UCSD-AML1 (cell line): ENCODE measurements at regions not wholly inside any gene's neighbourhood (a gene's known extent, or its start where the extent isn't known, plus 50 kb on each side); places are given as distances from the start of the nearest gene placed in this dataset.

ENCODE experiments used
- DNase-seq: peaks from one replicate; lab custom pipeline; 2025; ENCODE audit not compliant: unreplicated experiment; lab: John Stamatoyannopoulos, UW

- no peak for DNase-seq
Observed at GRCh38 chr5:67720162-67720772, 495.3 kb upstream of the PIK3R1 start.

DNA sequence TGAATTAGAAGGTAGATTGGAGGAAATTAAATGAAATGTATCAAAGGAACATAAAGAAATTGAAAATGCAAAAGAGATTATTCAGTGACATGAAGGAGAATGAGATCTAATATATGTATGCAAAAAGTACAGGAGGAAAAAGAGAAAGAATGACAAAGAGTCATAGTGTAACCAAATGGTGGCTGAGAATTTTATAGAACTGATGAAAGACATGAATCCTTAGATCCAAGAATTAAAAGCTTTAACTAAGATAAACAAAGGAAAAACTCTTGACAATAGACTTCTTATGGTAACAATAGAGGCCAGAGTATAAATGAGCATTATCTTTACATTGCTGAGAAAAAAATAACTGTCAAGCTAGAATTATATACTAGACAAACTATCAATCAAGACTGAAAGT, 505.4 kb upstream of the CD180 start:
- no peak for DNase-seq

- DNase-seq, result no peak
Observed at GRCh38 chr5:67699560-67699959, 503.0 kb upstream of the CD180 start.

DNA sequence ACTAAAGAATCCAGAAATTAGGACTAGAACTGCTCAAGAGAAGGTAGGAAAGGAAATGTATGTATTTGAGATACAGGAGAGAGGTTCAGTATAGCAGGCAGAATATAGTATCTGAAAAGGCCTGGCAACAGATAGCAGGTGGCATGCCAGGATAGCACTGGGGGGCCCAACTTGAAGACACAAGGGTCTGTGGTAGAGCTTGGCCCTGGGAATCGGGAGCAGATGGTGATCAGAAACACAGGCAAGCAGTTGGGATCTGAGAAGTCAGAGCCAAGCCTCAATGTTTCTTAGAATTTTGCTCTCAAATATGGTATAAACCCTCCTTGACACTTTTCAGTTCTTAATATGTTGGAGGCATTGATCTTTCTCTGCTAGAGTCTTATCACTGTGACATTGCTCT, 499.8 kb upstream of the CD180 start:
- no peak for DNase-seq

DNA sequence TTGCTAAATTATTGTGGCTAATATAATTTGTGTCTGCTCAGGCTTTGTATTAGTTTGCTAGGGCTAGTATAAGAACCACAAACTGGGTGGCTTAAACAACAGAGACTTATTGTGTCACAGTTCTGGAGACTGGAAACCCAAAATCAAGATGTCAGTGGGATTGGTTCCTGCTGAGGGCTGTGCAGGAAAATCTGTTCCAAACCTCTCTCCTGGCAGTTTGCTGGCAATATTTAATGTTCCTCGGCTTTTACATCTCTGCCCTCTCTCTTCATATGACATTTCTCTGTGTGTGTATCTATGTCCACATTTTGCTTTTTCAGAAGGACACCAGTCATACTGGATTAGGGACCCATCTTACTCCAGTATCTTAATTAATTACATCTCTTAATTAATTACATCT, 498.8 kb upstream of the CD180 start:
- DNase-seq, result no peak

DNA sequence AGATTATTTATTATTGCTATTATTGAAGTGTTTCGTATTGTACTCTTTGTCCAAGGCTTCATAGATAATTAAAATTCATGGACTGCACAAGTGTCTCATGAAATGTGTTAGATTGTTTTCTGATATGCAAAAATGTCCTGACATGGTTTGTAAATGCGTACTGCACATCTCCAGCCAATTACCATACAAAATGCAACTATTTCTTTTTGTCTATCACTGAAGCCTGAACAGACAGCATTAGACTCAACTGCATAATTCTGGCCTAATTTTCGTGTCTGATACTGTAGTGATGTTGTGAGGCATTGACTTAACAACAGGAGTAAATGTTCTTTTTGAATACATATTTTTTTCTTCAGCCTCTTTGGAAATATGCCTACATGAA, 498.2 kb upstream of the CD180 start:
- DNase-seq, result no peak

GRCh38 chr5:67693956-67694809, 497.6 kb upstream of the CD180 start:
- DNase-seq, result no peak

- no peak for DNase-seq
Observed at GRCh38 chr5:67686746-67687145, 490.1 kb upstream of the CD180 start.

DNA sequence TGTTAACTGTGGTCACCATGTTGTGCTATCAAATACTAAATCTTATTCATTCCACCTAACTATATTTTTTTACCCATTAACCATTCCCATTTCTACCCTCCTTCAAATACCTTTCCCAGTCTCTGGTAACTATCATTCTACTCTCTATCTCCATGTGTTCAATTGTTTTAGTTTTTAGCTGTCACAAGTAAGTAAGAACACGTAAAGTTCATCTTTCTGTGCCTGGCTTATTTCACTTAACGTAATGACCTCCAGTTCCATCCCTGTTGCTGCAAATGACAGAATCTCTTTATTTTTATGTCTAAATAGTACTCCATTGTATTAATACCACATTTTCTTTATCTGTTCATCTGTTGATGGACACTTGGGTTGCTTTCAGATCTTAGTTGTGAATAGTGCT, 485.1 kb upstream of the CD180 start:
- DNase-seq, result no peak

GRCh38 chr5:67680099-67680498, 483.5 kb upstream of the CD180 start:
- DNase-seq, result no peak

GRCh38 chr5:67679184-67679841, 482.7 kb upstream of the CD180 start:
- no peak for DNase-seq

DNA sequence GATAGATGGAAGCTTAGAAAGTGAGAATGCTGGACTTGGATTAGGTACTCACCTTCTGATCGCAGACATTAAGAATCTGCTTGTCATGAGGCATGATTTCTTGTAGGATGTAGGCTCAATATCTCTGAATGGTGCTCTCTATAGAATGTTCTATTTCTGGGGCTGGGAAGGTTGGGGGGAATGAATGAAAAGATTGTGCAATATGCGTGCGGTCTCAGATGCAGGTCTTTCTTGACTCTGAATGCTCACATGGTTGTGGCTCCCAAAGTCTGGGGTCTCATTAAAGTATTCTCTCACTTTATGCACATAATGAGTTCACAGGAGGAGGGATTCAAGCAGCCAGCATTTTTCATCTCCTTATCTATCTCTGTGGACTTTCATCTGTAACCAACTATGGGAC, 482.0 kb upstream of the CD180 start:
- DNase-seq, result no peak

GRCh38 chr5:67677422-67677970, 480.9 kb upstream of the CD180 start:
- no peak for DNase-seq

DNA sequence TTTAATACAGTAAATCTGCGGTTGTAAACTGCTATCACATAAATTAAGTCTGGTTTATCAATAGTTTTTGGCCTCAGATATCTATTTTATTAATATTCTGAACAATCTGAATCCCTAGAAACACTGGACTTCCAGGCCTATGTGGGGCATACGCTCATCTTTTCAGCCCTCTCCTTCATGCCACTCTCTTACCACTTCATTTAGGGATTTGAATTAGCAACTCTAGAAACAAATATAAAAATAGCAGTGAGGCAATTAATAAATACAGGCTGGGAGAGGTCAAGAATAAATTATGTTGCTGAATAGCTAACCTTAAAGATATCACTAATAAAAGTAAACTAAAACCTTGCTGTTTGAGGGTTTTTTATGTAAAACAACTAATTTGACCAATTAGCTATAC, 480.3 kb upstream of the CD180 start:
- DNase-seq, result no peak

- no peak for DNase-seq
Observed at GRCh38 chr5:67674159-67674655, 477.6 kb upstream of the CD180 start.

GRCh38 chr5:67673618-67674017, 477.0 kb upstream of the CD180 start:
- no peak for DNase-seq

GRCh38 chr5:67673180-67673579, 476.6 kb upstream of the CD180 start:
- no peak for DNase-seq

DNA sequence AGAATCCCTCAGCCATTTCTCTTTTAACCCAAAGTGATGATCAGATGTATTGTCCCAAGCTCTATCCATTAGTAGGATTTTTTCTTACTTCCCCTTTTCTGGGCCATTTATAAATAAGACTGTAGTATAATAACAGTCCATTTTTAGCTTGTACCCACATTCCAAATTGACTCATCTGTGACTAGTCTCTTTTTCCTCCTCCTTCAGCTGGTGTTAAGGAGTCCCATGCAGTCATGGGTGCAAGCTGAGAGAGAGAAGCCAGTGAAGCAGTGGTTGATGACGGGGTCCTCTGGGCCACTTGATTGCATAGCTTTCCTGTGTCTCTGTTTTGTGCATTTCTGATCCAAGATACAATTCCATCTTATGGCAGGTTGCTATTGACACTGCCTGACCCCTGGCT, 476.0 kb upstream of the CD180 start:
- no peak for DNase-seq

GRCh38 chr5:67669916-67670315, 473.3 kb upstream of the CD180 start:
- DNase-seq, result no peak

DNA sequence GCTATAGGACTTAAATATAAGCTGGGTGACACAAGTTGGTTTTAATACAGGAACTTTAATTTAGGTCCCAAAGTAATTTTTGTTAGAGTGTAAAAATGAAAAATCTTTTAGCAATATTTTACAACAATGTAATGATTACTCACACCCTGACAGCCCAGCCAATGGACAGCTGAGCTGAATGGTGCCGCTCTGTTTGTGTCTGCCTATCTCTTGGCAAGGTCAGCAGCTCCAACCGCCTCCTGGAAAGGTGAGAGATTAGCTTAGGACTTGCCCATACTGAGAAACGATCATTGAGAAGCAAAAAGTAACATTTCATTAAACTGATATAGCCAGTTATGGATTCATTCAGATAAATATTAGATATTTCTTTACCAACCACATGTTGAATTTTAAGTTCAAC, 463.6 kb upstream of the CD180 start:
- DNase-seq, result no peak

- no peak for DNase-seq
Observed at GRCh38 chr5:67659288-67659687, 462.7 kb upstream of the CD180 start.

DNA sequence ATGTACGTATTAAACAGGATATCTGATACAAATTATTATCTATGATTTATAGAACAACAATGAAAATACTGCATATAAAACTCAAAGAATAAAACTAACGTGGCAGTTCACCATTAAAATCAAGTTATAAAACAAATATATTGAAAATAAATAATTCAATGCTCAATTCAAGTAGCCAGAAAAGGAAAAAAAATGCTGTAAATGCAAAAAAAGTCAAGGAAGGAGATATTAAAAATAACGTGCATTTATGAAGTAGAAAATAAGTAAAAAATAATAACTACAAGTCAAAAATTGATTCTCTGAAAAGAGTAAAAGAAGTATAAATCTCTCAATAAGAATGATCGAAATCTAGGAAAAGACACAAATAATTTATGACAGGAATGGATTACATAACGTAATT, 460.5 kb upstream of the CD180 start:
- no peak for DNase-seq
